Amygdala (tissue), 56 donors: ENCODE measurements at regions not wholly inside any gene's neighbourhood (a gene's known extent, or its start where the extent isn't known, plus 50 kb on each side); places are given as distances from the start of the nearest gene placed in this dataset.
A peak's percentile ranks its signal among the peaks of the same experiment; 100 is the strongest.

Experiments
- DNase-seq, 56 donors: peaks; one replicate each; lab custom pipeline; 2025; lab: John Stamatoyannopoulos, UW

DNA sequence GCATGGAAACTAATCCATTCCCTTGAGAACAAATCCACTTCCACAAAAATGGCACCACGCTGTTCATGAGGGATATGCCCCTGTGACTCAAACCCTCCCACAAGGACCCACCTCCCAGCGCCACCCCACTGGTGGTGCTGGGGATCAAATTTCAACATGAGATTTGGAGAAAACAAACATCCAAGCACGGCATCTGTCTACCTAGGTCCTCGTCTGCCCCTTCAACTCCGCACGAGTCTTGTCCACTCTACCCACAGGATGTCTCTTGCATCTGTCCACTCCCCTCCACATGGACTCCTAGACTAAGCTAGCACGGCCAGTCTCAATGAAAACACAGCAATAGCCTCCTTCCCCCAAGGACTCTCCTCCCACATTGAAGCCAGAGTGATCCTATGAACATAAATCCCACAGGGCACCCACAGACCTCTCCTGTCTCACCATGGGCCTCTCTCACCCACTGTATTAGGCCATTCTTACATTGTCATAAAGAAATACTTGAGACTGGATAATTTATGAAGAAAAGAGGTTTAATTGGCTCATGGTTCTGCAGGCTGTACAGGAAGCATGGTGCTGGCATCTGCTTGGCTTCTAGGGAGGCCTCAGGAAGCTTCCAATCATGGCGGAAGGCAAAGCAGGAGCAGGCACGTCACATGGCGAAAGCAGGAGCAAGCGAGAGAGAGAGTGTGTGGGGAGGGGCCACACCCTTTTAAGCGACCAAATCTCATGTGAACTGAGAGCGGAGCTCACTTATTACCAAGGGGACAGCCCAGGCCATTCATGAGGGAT is 101.4 kb downstream of the TOMM20 start:
- no peak for DNase-seq

GRCh38 chr1:235025422-235025984 is 103.1 kb downstream of the TOMM20 start:
- no peak for DNase-seq

DNA sequence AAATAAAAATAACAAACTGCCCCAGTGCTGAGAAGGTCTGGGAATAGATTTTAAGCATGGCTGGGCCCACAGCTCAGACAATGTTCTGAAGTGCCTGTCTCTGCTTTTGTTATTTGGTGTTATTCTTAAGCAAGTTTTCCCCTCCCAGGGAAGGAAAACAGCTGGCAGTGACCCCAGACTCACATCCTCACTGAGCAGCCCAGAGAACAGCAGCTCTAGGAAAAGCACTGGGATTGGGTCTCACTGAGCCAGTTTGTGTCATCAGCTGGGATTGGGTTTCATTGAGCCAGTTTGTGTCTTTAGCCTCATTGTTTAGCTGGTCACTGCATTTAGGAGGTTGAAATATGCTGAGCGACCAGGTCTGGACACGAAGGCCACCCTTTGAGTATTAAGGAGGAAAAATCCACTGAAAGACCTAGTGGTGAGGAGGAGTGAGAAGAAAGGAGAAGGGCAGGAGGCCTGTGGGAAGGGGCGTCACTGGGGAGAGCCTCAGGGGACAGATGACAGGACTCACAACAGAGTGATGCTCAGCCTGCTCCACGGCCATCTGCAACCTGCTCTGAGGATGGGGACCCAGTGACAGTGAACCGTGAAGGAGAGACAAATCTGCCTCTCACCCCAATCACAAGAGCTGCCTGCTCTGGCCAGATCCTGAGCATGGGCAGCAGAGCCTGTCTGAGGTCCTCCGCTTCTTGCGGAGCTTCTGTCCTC is 103.8 kb downstream of the TOMM20 start:
- no peak for DNase-seq

DNA sequence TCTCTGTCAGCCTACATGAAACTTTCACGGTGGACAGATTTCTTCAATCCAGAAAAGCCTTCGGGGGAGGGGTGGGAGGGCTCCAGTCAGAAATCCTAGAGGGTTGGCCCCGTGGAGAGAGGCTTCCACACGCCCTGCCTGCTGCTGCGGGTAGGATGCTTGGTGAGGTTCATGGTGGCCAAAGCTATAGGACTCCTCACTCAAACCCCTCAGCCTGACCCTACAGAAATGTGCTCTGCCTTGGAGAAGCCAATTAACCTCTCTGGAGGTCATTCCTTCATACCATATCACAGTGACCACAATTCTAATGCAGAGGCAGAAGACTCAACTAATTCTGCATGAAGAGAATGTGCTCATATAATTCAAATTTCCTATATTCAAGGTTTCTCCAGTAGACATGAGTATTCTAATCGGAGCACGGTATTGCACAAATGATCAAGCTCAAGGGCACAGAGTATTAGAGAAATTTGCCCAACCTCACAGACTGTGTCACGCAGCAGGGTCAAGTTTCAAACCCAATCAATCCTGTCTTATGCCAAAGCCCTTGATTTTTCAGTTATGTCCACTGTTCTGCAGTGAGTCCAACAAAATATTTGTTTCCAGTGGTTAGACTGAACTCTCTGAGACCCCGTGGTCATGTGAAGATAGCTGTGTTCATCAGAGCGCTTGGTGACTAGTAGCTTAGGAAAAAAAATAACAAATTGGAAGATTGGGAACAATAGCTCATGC is 104.8 kb downstream of the TOMM20 start:
- DNase-seq: no peak

- DNase-seq: no peak
Measured at GRCh38 chr1:235022981-235023710, 105.5 kb downstream of the TOMM20 start.

DNA sequence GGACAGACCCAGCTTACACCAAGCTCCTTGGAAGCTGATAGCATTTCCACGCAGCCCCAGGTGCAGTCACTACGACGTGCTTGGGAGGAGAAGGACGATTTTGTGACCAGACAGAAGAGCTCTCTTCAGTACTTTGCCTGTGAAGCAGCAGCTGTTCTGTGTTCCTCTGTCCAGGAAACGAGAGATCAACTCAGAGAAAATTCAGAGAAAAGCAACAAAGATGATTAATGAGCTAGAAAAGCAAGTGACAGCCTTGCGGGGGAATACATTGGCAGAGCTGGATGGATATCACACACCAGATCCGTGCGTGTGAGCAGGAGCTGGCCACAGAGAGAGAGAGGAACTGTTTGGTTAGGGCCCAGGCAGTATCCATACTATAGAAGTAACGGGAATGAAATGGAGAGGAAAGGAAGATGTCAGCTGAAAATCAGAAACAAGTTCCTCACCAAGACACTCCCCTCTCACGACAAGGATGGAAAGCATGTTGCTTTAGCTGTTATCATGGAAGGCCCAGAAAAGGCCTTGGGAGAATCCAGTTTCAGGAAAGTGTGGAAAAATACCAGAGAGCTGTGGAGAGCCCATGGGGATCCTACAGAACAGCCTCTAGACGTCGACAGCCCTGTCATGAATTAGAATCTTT is 106.2 kb downstream of the TOMM20 start:
- peak in 8 of 56 donors; percentile 16 to 48 (median 24) for DNase-seq

GRCh38 chr1:235021815-235022214 is 106.8 kb downstream of the TOMM20 start:
- no peak for DNase-seq

DNA sequence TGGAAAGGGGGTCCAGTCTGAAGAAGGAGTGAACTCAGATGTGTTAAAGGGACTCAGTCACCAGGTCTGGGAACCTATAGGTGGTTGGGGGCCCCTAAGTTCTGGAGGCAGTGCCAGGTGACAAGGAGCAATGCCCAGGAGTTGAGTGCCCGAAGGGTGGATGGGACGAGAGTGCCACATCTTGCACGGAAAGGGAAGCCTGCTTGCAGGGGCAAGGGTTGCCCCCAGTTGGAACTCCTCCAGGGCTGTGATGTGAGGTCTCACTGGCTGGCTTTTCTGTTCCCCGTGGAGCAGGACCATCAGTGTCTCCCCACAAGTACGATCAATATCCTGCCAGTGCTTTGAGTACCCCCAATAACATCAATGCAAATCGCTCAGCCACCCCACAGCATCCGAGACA is 107.3 kb downstream of the TOMM20 start:
- no peak for DNase-seq

- DNase-seq: no peak
Measured at GRCh38 chr1:235019961-235020360, 108.7 kb downstream of the TOMM20 start.

- DNase-seq: no peak
Measured at GRCh38 chr1:235019471-235019870, 109.2 kb downstream of the TOMM20 start.

DNA sequence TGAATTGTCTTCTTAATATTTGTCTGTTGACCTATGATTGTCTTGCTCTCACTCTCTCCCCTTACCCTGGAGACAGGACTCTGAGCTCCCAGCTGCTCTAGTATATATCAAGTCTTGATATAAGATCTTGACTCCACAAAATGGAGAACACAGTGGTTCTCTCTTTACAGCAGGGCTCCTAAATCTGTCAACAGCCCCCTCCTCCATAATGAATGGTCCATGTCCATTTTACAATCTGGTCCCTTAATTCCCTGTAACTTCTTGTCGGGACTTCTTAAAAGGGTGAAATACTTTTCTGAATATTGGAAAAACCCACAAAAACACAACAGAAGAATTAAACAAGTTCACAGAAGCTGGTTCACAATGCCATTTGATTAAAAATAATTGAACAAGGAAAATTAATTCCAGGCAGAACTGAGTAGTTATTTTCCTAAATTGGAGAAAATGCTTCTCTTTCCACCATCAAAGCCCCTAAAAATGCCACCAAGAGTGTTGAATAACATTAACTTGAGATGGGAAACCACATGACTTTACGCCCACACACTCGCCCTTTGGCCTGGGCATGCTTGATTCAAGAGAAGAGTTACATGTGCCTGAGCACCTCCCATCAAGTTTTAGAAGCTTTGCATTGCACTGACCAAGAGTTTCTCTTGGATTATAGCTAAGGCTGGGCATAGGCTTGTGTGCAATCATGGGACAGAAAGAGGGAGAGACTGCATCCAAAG is 109.8 kb downstream of the TOMM20 start:
- no peak for DNase-seq

DNA sequence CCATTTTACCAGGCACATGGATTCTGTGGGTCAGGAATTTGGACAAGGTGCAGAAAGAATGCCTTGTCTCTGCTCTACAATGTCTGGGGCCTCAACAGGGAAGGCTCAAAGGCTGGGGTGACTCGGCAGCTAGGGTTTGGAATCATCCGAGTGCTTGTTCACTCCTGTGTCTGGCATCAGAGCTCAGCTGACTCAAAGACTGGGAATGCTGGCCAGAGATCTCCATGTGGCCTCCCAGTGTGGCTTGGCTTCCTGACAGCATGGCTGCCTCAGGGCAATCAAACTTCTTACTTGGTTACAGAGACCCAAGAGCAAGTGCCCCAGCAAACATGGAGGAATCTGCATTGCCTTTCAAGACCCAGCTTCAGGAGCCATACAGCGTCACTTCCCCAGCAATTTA is 110.5 kb downstream of the TOMM20 start:
- DNase-seq: no peak

DNA sequence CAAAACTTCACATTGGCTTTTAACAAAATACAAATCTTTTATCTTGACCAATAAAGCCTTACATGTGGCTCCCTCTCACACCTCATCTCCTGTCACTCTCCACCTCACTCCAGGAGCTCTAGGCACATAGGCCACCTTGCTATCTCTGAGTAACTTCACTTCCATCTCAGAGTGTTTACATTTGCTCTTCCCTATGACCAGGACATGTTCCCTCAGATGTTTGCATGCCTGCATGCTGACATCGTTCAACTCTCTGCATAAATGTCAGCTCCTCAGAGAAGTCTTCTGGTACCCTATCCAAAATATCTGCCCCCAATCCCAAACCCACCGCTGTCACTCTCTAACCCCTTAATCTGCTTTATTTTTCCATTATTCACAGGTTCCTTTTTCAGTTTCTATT is 110.9 kb downstream of the TOMM20 start:
- DNase-seq: no peak

DNA sequence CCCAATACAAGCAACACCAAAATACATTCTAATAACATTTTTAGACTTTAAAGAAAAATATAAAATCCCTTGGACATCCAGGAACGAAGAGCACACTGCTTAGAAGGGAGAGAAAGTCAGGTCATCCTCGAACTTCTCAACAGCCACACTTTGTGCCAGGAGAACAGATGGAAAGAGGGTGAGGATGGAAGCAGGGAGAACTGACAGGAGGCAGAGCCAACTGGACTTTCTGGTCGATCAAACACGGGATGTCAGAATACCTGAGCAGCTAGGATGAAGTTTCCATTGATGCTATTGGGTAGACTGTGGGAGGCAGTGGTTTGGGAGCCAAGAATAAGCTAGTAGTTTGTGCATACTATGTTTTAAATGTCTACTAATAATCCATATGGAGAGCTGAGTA is 111.4 kb downstream of the TOMM20 start:
- DNase-seq: no peak

GRCh38 chr1:235015291-235015985 is 113.2 kb downstream of the TOMM20 start:
- no peak for DNase-seq

DNA sequence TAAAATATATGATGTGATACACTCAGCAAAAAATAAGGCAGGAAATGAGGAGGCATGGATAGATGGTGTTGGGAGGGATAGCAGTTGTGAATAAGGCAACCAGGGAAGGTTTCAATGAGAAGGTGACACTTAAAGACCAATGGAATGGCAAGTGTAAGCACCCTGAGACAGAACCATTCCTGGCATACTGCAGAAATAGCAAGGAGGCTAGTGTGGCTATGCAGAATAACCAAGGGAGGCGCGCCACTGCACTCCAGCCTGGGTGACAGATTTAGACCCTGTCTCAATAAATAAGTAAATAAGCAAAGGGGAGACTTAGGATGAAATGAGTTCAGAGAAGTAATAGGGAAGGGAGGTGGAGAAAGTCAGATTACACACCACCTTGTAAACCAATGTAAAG is 113.9 kb downstream of the TOMM20 start:
- no peak for DNase-seq

GRCh38 chr1:235013512-235013911 is 115.1 kb downstream of the TOMM20 start:
- peak in 6 of 56 donors; percentile 3 to 57 (median 18) for DNase-seq

DNA sequence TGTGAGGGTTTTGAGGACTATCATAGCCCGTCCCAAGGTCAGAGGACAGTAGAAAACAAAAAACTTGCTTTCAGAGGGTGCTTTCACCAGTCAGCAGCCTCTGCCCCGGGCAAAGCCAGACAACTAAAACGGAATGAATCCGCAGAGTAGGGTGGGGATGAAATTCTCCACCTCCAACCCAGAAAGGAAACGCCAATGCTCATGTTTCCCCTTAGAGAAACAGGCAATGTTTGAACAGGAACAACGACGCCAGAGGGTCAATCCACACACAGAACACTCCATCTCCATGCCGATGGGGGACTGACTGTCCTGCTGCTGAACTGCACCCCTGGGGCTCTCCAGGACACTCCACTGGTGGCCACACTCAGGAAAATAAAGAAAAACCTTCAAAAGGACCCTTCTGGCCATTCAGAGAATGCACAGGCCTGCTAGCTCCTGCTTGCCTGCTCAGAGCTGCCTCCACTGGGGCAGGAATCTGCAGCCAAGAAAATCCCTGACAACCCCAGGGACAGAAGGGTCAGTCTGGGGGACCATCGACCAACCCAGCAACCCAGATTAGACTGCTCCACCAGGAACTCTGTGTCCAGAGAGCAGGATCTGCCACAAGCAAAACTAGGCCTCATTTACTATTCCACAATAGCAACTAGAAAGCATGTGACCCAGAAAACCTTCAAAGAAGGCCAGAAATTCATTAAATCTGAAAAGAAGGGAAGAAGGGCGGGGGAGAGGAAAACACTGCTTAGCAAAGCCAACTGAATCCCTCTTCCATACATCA is 116.0 kb downstream of the TOMM20 start:
- DNase-seq: peak in 14 of 56 donors; percentile 5 to 52 (median 20)
